ENCODE measurements at regions not wholly inside any gene's neighbourhood (a gene's known extent, or its start where the extent isn't known, plus 50 kb on each side); places are given as distances from the start of the nearest gene placed in this dataset.

DNA sequence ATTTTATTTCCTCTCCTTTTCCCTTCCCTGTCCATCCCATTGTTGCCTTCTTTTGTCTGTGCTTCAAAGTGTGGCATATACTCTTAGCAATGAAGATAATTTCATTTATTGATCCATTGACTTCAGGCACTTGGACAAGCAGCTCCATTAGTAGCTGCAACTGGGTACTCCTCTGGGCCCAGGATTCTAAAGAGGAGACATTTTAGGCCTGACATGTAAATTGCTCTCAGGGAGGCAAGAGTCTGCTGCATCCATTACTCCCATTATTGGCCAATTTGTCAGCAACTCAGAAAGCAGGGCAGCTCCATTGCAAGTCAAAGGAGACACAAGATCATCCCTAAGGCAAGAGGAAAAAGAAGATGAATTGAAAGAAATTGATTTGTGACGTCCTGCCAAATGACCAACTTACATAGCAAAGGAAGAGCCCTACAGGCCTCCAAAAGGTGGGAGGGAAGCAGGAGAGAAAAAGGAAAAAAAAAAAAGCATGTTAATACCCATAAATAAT lies 1094.1 kb upstream of the FLRT2 start:
- TF ChIP-seq, protein P1, sequence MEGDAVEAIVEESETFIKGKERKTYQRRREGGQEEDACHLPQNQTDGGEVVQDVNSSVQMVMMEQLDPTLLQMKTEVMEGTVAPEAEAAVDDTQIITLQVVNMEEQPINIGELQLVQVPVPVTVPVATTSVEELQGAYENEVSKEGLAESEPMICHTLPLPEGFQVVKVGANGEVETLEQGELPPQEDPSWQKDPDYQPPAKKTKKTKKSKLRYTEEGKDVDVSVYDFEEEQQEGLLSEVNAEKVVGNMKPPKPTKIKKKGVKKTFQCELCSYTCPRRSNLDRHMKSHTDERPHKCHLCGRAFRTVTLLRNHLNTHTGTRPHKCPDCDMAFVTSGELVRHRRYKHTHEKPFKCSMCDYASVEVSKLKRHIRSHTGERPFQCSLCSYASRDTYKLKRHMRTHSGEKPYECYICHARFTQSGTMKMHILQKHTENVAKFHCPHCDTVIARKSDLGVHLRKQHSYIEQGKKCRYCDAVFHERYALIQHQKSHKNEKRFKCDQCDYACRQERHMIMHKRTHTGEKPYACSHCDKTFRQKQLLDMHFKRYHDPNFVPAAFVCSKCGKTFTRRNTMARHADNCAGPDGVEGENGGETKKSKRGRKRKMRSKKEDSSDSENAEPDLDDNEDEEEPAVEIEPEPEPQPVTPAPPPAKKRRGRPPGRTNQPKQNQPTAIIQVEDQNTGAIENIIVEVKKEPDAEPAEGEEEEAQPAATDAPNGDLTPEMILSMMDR (IDR thresholded peaks at IDR 0.05): no peak
- no peak for TF ChIP-seq EP300 (IDR thresholded peaks at IDR 0.05)

All from ovary (tissue), 3 donors.